A673 (cell line): ENCODE measurements at regions not wholly inside any gene's neighbourhood (a gene's known extent, or its start where the extent isn't known, plus 50 kb on each side); places are given as distances from the start of the nearest gene placed in this dataset.

Source experiments
- BruUV-seq: library from RNA; stranded (reverse); fragments of 400-500 nt; replicated peaks from 2 replicates; lab custom pipeline; 2021; lab: Mats Ljungman, UMichigan
- CTCF ChIA-PET: fragments of 300-600 bp; sonication (Branson Sonifier 250); formaldehyde crosslinking; loops from one replicate; lab custom pipeline; 2022; ENCODE audit warnings: antibody characterized with exemption; lab: Charles Lee
- POLR2A ChIA-PET: fragments of 300-600 bp; sonication (Branson Sonifier 250); formaldehyde crosslinking; loops from one replicate; lab custom pipeline; 2022; ENCODE audit warnings: antibody characterized with exemption; ENCODE audit not compliant: low non-redundant PET; lab: Charles Lee
- DNase-seq: peaks from one replicate; pipeline ENCODE4 v3.0.0-alpha.2; 2015; ENCODE audit warnings: low spot score
- H3K27ac ChIP-seq: fragments of 200-600 bp; sonication (generic); 2 replicates; pipeline ENCODE4 v1.5.1; 2016; ENCODE audit warnings: mixed run types, low read depth, mild to moderate bottlenecking, mixed read lengths, antibody characterized with exemption, low read length; ENCODE audit not compliant: poor library complexity, severe bottlenecking
- H3K27me3 ChIP-seq: fragments of 200-600 bp; sonication (generic); replicated peaks from 2 replicates; pipeline ENCODE4 v1.6.1; 2017; ENCODE audit warnings: mixed run types, low read depth, mild to moderate bottlenecking, mixed read lengths, antibody characterized with exemption, low read length; ENCODE audit not compliant: insufficient read depth, poor library complexity
- H3K36me3 ChIP-seq: fragments of 200-600 bp; sonication (generic); 2 replicates; pipeline ENCODE4 v1.6.1; 2016; ENCODE audit warnings: mixed run types, mild to moderate bottlenecking, mixed read lengths, antibody characterized with exemption, low read length; ENCODE audit not compliant: insufficient read depth, poor library complexity, severe bottlenecking
- H3K4me1 ChIP-seq: fragments of 200-600 bp; sonication (generic); 2 replicates; pipeline ENCODE4 v1.6.1; 2017; ENCODE audit warnings: mixed run types, mild to moderate bottlenecking, mixed read lengths, antibody characterized with exemption, low read length; ENCODE audit not compliant: insufficient read depth, poor library complexity, severe bottlenecking
- H3K4me3 ChIP-seq: fragments of 200-600 bp; sonication (generic); 2 replicates; pipeline ENCODE4 v1.5.1; 2016; ENCODE audit warnings: low read depth, mixed run types, mild to moderate bottlenecking, mixed read lengths, low read length; ENCODE audit not compliant: poor library complexity, severe bottlenecking
- H3K9me3 ChIP-seq: fragments of 200-600 bp; sonication (generic); 2 replicates; pipeline ENCODE4 v1.6.1; 2016; ENCODE audit warnings: mixed run types, low read depth, mild to moderate bottlenecking, mixed read lengths, antibody characterized with exemption, low read length; ENCODE audit not compliant: poor library complexity, severe bottlenecking
- CTCF ChIP-seq: fragments of 300-800, 200-600 bp; sonication (generic); conservative IDR thresholded peaks from 2 replicates; pipeline ENCODE4 v1.5.1; 2017; ENCODE audit warnings: low read depth, mild to moderate bottlenecking, antibody characterized with exemption, low read length, moderate library complexity, mixed read lengths
- EZH2 ChIP-seq: fragments of 200-600 bp; sonication (generic); IDR thresholded peaks from 2 replicates; pipeline ENCODE4 v1.6.1; 2017; ENCODE audit warnings: borderline replicate concordance, low read depth, mild to moderate bottlenecking, mixed read lengths, antibody characterized with exemption, low read length; ENCODE audit not compliant: poor library complexity, severe bottlenecking
- intact Hi-C: fragments of 100-400 bp; cut with micrococcal nuclease; formaldehyde crosslinking; loops from one replicate; pipeline ENCODE4 v1.10.0; 2022; ENCODE audit not compliant: unreplicated experiment

- Histone ChIP-seq H3K27ac (no peak overlapping the region), H3K27me3 (no peaks in the 10 kb centered on the region), H3K4me3 (no peak overlapping the region), H3K36me3 (no peaks in the 10 kb centered on the region), H3K4me1 (no peaks in the 10 kb centered on the region), H3K9me3 (no peaks in the 10 kb centered on the region)
- DNase-seq: no peak
- ChIA-PET CTCF (no interaction called here), POLR2A (no interaction called here)
- intact Hi-C loops: no loop called here
- no peak for TF ChIP-seq CTCF
- TF ChIP-seq EZH2: no peak
- no TSS peak for BruUV-seq
These were observed 246.6 kb upstream of the CHRM3 start for GRCh38 chr1:239139801-239140200.

DNA sequence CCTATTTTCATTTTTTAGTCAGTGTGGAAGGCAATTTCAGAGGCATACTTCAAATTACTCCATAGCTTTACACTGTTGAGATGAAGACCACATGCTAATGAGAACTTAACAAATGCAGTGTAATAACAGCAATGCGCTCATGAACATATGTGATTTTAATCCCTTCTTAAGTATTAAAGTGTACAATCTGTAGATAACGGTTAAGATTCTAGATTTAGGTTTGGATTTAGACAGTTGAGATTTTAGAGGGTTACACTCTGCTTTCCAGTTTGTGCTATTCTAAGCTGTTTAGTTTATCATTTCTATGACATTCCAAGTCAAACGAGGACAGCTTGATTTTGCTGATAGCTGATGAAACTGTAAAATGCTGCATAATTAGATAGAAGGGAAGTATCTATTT lies 257.8 kb upstream of the CHRM3 start:
- Histone ChIP-seq H3K27ac (no peak overlapping the region), H3K27me3 (no peaks in the 10 kb centered on the region), H3K36me3 (no peaks in the 10 kb centered on the region), H3K9me3 (no peaks in the 10 kb centered on the region), H3K4me1 (no peaks in the 10 kb centered on the region), H3K4me3 (no peak overlapping the region)
- no peak for DNase-seq
- ChIA-PET POLR2A (no interaction called here), CTCF (no interaction called here)
- intact Hi-C loops: no loop called here
- no TSS peak for BruUV-seq
- TF ChIP-seq EZH2 (no peak), CTCF (no peak)

DNA sequence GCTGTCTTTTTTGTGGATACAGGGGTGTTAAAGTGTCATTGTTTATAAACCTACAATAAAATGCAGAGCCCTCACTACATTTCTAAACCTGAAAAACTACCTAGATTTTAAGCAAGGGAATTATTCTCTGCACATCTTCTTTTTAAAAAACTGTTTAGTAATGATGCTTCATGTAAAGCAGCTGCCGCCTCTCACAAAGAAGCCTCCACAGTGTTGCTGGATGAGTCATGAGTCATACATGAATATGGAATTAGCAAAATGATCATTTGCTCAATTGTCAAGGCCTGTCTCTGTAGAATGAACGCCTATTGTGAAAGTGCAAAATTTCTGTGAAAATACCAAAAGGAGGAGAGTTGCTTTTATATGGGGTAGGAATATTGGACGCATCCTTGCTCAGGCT lies 259.5 kb upstream of the CHRM3 start:
- H3K27me3 ChIP-seq: no peaks in the 10 kb centered on the region
- H3K27ac ChIP-seq: no peak overlapping the region
- no TSS peak for BruUV-seq
- intact Hi-C loops: no loop called here
- POLR2A ChIA-PET: no interaction called here
- no peak overlapping the region for H3K4me3 ChIP-seq
- DNase-seq: peak; percentile 20
- no peaks in the 10 kb centered on the region for H3K9me3 ChIP-seq
- H3K36me3 ChIP-seq: no peaks in the 10 kb centered on the region
- H3K4me1 ChIP-seq: no peaks in the 10 kb centered on the region
- no peak for TF ChIP-seq CTCF
- no peak for TF ChIP-seq EZH2
- CTCF ChIA-PET: no interaction called here
